GM06990 (cell line): ENCODE measurements at regions not wholly inside any gene's neighbourhood (a gene's known extent, or its start where the extent isn't known, plus 50 kb on each side); places are given as distances from the start of the nearest gene placed in this dataset.

Experiments used
- DNase-seq: peaks from one replicate; pipeline ENCODE4 v3.0.0-alpha.2; 2011; ENCODE audit not compliant: insufficient read length; ENCODE audit errors: extremely low read depth
- H3K27me3 ChIP-seq: replicated peaks from 2 replicates; pipeline ENCODE4 v1.6.0; 2011; ENCODE audit warnings: low read length; ENCODE audit not compliant: control insufficient read depth, insufficient read depth
- H3K36me3 ChIP-seq: 2 replicates; pipeline ENCODE4 v1.5.1; 2011; ENCODE audit warnings: low read length; ENCODE audit not compliant: control insufficient read depth, insufficient read depth
- H3K4me3 ChIP-seq: replicated peaks from 2 replicates; pipeline ENCODE4 v1.5.1; 2011; ENCODE audit warnings: low read depth, mild to moderate bottlenecking, control low read depth, low read length
- TF ChIP-seq, protein P1 (sequence below): IDR thresholded peaks from 2 replicates; pipeline ENCODE4 v1.5.1; 2011; ENCODE audit warnings: low read length, control low read depth, mild to moderate bottlenecking, inconsistent platforms; ENCODE audit not compliant: insufficient read depth, poor library complexity, severe bottlenecking

GRCh38 chr5:62795926-62796325, 217.3 kb downstream of the LRRC70 start:
- TF ChIP-seq, protein P1, sequence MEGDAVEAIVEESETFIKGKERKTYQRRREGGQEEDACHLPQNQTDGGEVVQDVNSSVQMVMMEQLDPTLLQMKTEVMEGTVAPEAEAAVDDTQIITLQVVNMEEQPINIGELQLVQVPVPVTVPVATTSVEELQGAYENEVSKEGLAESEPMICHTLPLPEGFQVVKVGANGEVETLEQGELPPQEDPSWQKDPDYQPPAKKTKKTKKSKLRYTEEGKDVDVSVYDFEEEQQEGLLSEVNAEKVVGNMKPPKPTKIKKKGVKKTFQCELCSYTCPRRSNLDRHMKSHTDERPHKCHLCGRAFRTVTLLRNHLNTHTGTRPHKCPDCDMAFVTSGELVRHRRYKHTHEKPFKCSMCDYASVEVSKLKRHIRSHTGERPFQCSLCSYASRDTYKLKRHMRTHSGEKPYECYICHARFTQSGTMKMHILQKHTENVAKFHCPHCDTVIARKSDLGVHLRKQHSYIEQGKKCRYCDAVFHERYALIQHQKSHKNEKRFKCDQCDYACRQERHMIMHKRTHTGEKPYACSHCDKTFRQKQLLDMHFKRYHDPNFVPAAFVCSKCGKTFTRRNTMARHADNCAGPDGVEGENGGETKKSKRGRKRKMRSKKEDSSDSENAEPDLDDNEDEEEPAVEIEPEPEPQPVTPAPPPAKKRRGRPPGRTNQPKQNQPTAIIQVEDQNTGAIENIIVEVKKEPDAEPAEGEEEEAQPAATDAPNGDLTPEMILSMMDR: no peak
- H3K27me3 ChIP-seq: no peaks in the 10 kb centered on the region
- no peak overlapping the region for H3K4me3 ChIP-seq
- H3K36me3 ChIP-seq: no peaks in the 10 kb centered on the region
- DNase-seq: no peak

- no peaks in the 10 kb centered on the region for H3K36me3 ChIP-seq
- TF ChIP-seq, protein P1: no peak
- DNase-seq: no peak
- no peak overlapping the region for H3K4me3 ChIP-seq
- H3K27me3 ChIP-seq: no peaks in the 10 kb centered on the region
Observed at GRCh38 chr5:62794456-62794855, 215.8 kb downstream of the LRRC70 start.

- no peaks in the 10 kb centered on the region for H3K27me3 ChIP-seq
- no peak for DNase-seq
- TF ChIP-seq, protein P1: peak; percentile 39
- H3K36me3 ChIP-seq: no peaks in the 10 kb centered on the region
- H3K4me3 ChIP-seq: no peak overlapping the region
Observed at GRCh38 chr5:62791059-62791458, 212.4 kb downstream of the LRRC70 start.

DNA sequence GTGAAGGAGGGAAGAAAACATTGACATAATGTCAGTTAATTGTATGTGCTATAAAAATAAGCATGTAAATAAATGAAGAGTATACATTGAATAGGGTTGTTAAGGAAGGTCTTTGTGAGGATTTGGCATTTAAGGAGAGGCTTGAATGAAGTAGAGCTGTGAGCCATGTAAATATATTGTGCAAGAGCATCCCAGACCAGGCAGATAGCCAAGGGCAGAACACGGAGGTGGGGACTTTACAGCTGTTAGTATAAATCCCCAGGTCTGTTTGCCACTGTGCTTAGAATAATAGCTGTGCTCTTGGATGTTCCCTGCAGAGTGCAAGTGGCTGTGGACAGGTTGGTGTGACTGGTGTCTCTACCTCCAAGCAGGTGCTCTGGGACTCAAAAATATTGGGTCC, 211.7 kb downstream of the LRRC70 start:
- H3K36me3 ChIP-seq: no peaks in the 10 kb centered on the region
- no peak overlapping the region for H3K4me3 ChIP-seq
- H3K27me3 ChIP-seq: no peaks in the 10 kb centered on the region
- TF ChIP-seq, protein P1: no peak
- DNase-seq: no peak

DNA sequence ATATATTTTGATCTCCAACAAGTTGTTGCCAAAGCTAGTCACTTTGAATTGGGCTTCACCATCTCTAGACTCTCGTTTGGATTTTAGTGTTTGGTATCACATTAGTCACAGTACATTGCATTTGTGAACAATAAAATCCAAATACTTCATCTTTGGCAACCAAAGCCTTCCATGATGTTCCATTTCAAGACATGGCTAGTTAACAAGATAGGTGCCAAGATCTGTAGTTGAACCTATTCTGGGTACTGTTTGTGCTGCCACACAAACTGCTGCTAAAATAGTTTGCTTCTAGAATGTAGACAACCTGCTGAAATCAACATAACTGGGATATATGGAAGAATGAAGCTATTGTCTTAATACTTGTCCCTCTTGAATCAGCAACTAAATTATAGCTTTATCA, 207.5 kb downstream of the LRRC70 start:
- TF ChIP-seq, protein P1: no peak
- no peaks in the 10 kb centered on the region for H3K27me3 ChIP-seq
- no peak for DNase-seq

GRCh38 chr5:62785588-62785987, 207.0 kb downstream of the LRRC70 start:
- TF ChIP-seq, protein P1: no peak
- H3K4me3 ChIP-seq: no peak overlapping the region
- no peaks in the 10 kb centered on the region for H3K36me3 ChIP-seq
- no peaks in the 10 kb centered on the region for H3K27me3 ChIP-seq
- DNase-seq: no peak

More for the DNA sequence above, 207.5 kb downstream of the LRRC70 start:
- Histone ChIP-seq H3K36me3 (no peaks in the 10 kb centered on the region), H3K4me3 (no peak overlapping the region)
